ENCODE measurements at regions not wholly inside any gene's neighbourhood (a gene's known extent, or its start where the extent isn't known, plus 50 kb on each side); places are given as distances from the start of the nearest gene placed in this dataset.

GRCh38 chr6:96286503-96286902 lies 235.1 kb upstream of the UFL1 start:
- Histone ChIP-seq H3K27me3 (ENCODE audit: insufficient read depth, poor library complexity, severe bottlenecking) (no peaks in the 10 kb centered on the region), H3K27ac (replicated peaks) (no peak overlapping the region), H3K4me3 (replicated peaks; ENCODE audit: insufficient read depth, low read length) (no peak overlapping the region)
- no peak for DNase-seq (ENCODE audit: low read depth in 1 of 2, low spot score in 1 of 2)
- TF ChIP-seq SPI1 (IDR thresholded peaks at IDR 0.05; ENCODE audit: borderline replicate concordance, low read depth) (no peak), GABPA (IDR thresholded peaks at IDR 0.05; ENCODE audit: low read depth) (no peak), REST (IDR thresholded peaks at IDR 0.05; ENCODE audit: insufficient replicate concordance, low read depth) (no peak), CTCF (IDR thresholded peaks at IDR 0.05; ENCODE audit: insufficient read depth, low read length) (no peak), POLR2AphosphoS5 (IDR thresholded peaks at IDR 0.05; ENCODE audit: low read depth) (no peak)

- Histone ChIP-seq H3K27ac (replicated peaks) (no peak overlapping the region), H3K27me3 (ENCODE audit: insufficient read depth, poor library complexity, severe bottlenecking) (no peaks in the 10 kb centered on the region), H3K4me3 (replicated peaks; ENCODE audit: insufficient read depth, low read length) (no peak overlapping the region)
- TF ChIP-seq SPI1 (IDR thresholded peaks at IDR 0.05; ENCODE audit: borderline replicate concordance, low read depth) (no peak), GABPA (IDR thresholded peaks at IDR 0.05; ENCODE audit: low read depth) (no peak), POLR2AphosphoS5 (IDR thresholded peaks at IDR 0.05; ENCODE audit: low read depth) (no peak), CTCF (IDR thresholded peaks at IDR 0.05; ENCODE audit: insufficient read depth, low read length) (no peak), REST (IDR thresholded peaks at IDR 0.05; ENCODE audit: insufficient replicate concordance, low read depth) (no peak)
- no peak for DNase-seq (ENCODE audit: low read depth in 1 of 2, low spot score in 1 of 2)
These were observed 222.1 kb upstream of the UFL1 start for GRCh38 chr6:96299525-96299924.

GRCh38 chr6:96301023-96301422 lies 220.6 kb upstream of the UFL1 start:
- no peaks in the 10 kb centered on the region for H3K27me3 ChIP-seq (ENCODE audit: insufficient read depth, poor library complexity, severe bottlenecking)
- TF ChIP-seq POLR2AphosphoS5 (IDR thresholded peaks at IDR 0.05; ENCODE audit: low read depth) (no peak), GABPA (IDR thresholded peaks at IDR 0.05; ENCODE audit: low read depth) (no peak), CTCF (IDR thresholded peaks at IDR 0.05; ENCODE audit: insufficient read depth, low read length) (no peak), SPI1 (IDR thresholded peaks at IDR 0.05; ENCODE audit: borderline replicate concordance, low read depth) (no peak), REST (IDR thresholded peaks at IDR 0.05; ENCODE audit: insufficient replicate concordance, low read depth) (no peak)
- no peak overlapping the region for H3K4me3 ChIP-seq (replicated peaks; ENCODE audit: insufficient read depth, low read length)
- no peak overlapping the region for H3K27ac ChIP-seq (replicated peaks)
- no peak for DNase-seq (ENCODE audit: low read depth in 1 of 2, low spot score in 1 of 2)
